H9 (cell line): ENCODE measurements at regions not wholly inside any gene's neighbourhood (a gene's known extent, or its start where the extent isn't known, plus 50 kb on each side); places are given as distances from the start of the nearest gene placed in this dataset.

Source experiments
- DNase-seq: peaks from one replicate; pipeline ENCODE4 v3.0.0-alpha.2; 2017
- H2AFZ ChIP-seq: one replicate; pipeline ENCODE4 v1.6.1; 2013; ENCODE audit warnings: mild to moderate bottlenecking, low read length, control low read depth, moderate library complexity
- H2AK5ac ChIP-seq: 2 replicates; pipeline ENCODE4 v1.6.1; 2013; ENCODE audit warnings: low read length, control low read depth, mixed read lengths; ENCODE audit not compliant: insufficient read length
- H2BK120ac ChIP-seq: one replicate; pipeline ENCODE4 v1.6.1; 2013; ENCODE audit warnings: low read depth, mild to moderate bottlenecking, low read length, control low read depth, inconsistent platforms; ENCODE audit not compliant: poor library complexity, severe bottlenecking
- H2BK12ac ChIP-seq: 2 replicates; pipeline ENCODE4 v1.6.1; 2013; ENCODE audit warnings: low read length, control low read depth, mixed read lengths, low read depth; ENCODE audit not compliant: insufficient read length
- H2BK15ac ChIP-seq: 2 replicates; pipeline ENCODE4 v1.6.1; 2013; ENCODE audit warnings: low read depth, low read length, control low read depth
- H2BK20ac ChIP-seq: one replicate; pipeline ENCODE4 v1.6.1; 2013; ENCODE audit warnings: low read depth, mild to moderate bottlenecking, low read length, control low read depth, inconsistent platforms; ENCODE audit not compliant: poor library complexity, severe bottlenecking
- H2BK5ac ChIP-seq: 2 replicates; pipeline ENCODE4 v1.6.1; 2013; ENCODE audit warnings: low read length, control low read depth, mixed read lengths; ENCODE audit not compliant: insufficient read length
- H3K14ac ChIP-seq: 2 replicates; pipeline ENCODE4 v1.6.1; 2013; ENCODE audit warnings: low read length, control low read depth; ENCODE audit not compliant: insufficient read depth
- H3K18ac ChIP-seq: 2 replicates; pipeline ENCODE4 v1.6.1; 2013; ENCODE audit warnings: low read depth, mild to moderate bottlenecking, mixed read lengths, low read length, control low read depth; ENCODE audit not compliant: insufficient read length
- H3K23ac ChIP-seq: 2 replicates; pipeline ENCODE4 v1.6.1; 2013; ENCODE audit warnings: low read length, control low read depth, mixed read lengths, low read depth; ENCODE audit not compliant: insufficient read length
- H3K23me2 ChIP-seq: 2 replicates; pipeline ENCODE4 v1.6.1; 2013; ENCODE audit warnings: low read depth, mild to moderate bottlenecking, mixed read lengths, low read length, control low read depth; ENCODE audit not compliant: insufficient read length, poor library complexity, severe bottlenecking
- H3K27ac ChIP-seq: 2 replicates; pipeline ENCODE4 v1.5.1; 2013; ENCODE audit warnings: low read length, control low read depth, mixed read lengths, low read depth; ENCODE audit not compliant: insufficient read length
- H3K27me3 ChIP-seq: 2 replicates; pipeline ENCODE4 v1.6.1; 2013; ENCODE audit warnings: low read length, control low read depth, inconsistent platforms; ENCODE audit not compliant: insufficient read depth
- H3K4ac ChIP-seq: 2 replicates; pipeline ENCODE4 v1.6.1; 2013; ENCODE audit warnings: low read depth, mild to moderate bottlenecking, control low read depth, inconsistent platforms, low read length, moderate library complexity
- H3K4me1 ChIP-seq: 2 replicates; pipeline ENCODE4 v1.6.1; 2013; ENCODE audit warnings: low read length, control low read depth, inconsistent platforms; ENCODE audit not compliant: insufficient read depth
- H3K4me2 ChIP-seq: 2 replicates; pipeline ENCODE4 v1.6.1; 2013; ENCODE audit warnings: low read length, control low read depth, mixed read lengths; ENCODE audit not compliant: insufficient read length, insufficient read depth
- H3K56ac ChIP-seq: 2 replicates; pipeline ENCODE4 v1.6.1; 2013; ENCODE audit warnings: low read depth, mild to moderate bottlenecking, mixed read lengths, low read length, control low read depth; ENCODE audit not compliant: insufficient read length
- H3K79me1 ChIP-seq: 2 replicates; pipeline ENCODE4 v1.6.1; 2013; ENCODE audit warnings: low read depth, mild to moderate bottlenecking, moderate library complexity, low read length, control low read depth, inconsistent platforms; ENCODE audit not compliant: insufficient read depth, poor library complexity, severe bottlenecking
- H3K79me2 ChIP-seq: 2 replicates; pipeline ENCODE4 v1.6.1; 2013; ENCODE audit warnings: low read length, control low read depth, inconsistent platforms; ENCODE audit not compliant: insufficient read depth
- H3K9ac ChIP-seq: 2 replicates; pipeline ENCODE4 v1.6.1; 2013; ENCODE audit warnings: low read length, control low read depth, mixed read lengths; ENCODE audit not compliant: insufficient read length; ENCODE audit errors: extremely low read depth
- H3K9me3 ChIP-seq: one replicate; pipeline ENCODE4 v1.6.1; 2013; ENCODE audit warnings: low read depth, low read length, inconsistent platforms; ENCODE audit not compliant: control insufficient read depth
- H3T11ph ChIP-seq: one replicate; pipeline ENCODE4 v1.6.1; 2013; ENCODE audit warnings: mild to moderate bottlenecking, low read length, control low read depth, inconsistent platforms
- H4K20me1 ChIP-seq: one replicate; pipeline ENCODE4 v1.6.1; 2013; ENCODE audit not compliant: control insufficient read depth, insufficient read length, insufficient read depth
- H4K5ac ChIP-seq: 2 replicates; pipeline ENCODE4 v1.6.1; 2013; ENCODE audit warnings: low read depth, mild to moderate bottlenecking, mixed read lengths, low read length, control low read depth; ENCODE audit not compliant: insufficient read length
- H4K8ac ChIP-seq: replicated peaks from 2 replicates; pipeline ENCODE4 v1.6.1; 2013; ENCODE audit warnings: low read length, control low read depth, mixed read lengths, low read depth; ENCODE audit not compliant: insufficient read length
- H4K91ac ChIP-seq: 2 replicates; pipeline ENCODE4 v1.6.1; 2013; ENCODE audit warnings: low read depth, mild to moderate bottlenecking, moderate library complexity, mixed read lengths, low read length, control low read depth; ENCODE audit not compliant: insufficient read length
- H3K27ac Mint-ChIP-seq, 3 experiments: 2 replicates in 2 of 3; 3 replicates in 1 of 3; pipeline ENCODE4 v1.8.0; 2020 to 2021; ENCODE audit warnings: mixed read lengths in 3 of 3, mild to moderate bottlenecking in 1 of 3, moderate library complexity in 1 of 3
- H3K27me3 Mint-ChIP-seq: 2 replicates; pipeline ENCODE4 v1.8.0; 2021; ENCODE audit warnings: low read depth, mild to moderate bottlenecking, moderate library complexity, mixed read lengths
- H3K36me3 Mint-ChIP-seq, 3 experiments: 2 replicates in 2 of 3; 3 replicates in 1 of 3; pipeline ENCODE4 v1.8.0; 2020 to 2021; ENCODE audit warnings: low read depth in 3 of 3, mixed read lengths in 3 of 3; ENCODE audit not compliant: insufficient read depth in 1 of 3
- H3K4me1 Mint-ChIP-seq, 2 experiments: 2 replicates each; pipeline ENCODE4 v1.8.0; 2020; ENCODE audit warnings: mixed read lengths in 2 of 2
- H3K4me3 Mint-ChIP-seq, 2 experiments: 2 replicates in 1 of 2; 3 replicates in 1 of 2; pipeline ENCODE4 v1.8.0; 2020 to 2021; ENCODE audit warnings: mild to moderate bottlenecking in 2 of 2, mixed read lengths in 2 of 2, moderate library complexity in 1 of 2
- H3K9me3 Mint-ChIP-seq, 2 experiments: 2 replicates in 1 of 2; 3 replicates in 1 of 2; pipeline ENCODE4 v1.8.0; 2020; ENCODE audit warnings: mild to moderate bottlenecking in 2 of 2, mixed read lengths in 2 of 2, moderate library complexity in 1 of 2
- WGBS: extraction: QIAGEN DNeasy Blood & Tissue Kit; methylation state at CpG from one replicate; pipeline ENCODE4 v1.1.7; 2013; ENCODE audit warnings: missing lambda C conversion rate, low lambda C conversion rate, mixed read lengths; ENCODE audit not compliant: insufficient read length; ENCODE audit errors: extremely low coverage; 5-methylcytosine and 5-hydroxymethylcytosine counted together
- TF ChIP-seq, protein P1 (sequence below): fragments of 200-600 bp; sonication (generic); conservative IDR thresholded peaks from 3 replicates; pipeline ENCODE4 v1.8.0; 2021; ENCODE audit warnings: antibody characterized with exemption, mild to moderate bottlenecking

DNA sequence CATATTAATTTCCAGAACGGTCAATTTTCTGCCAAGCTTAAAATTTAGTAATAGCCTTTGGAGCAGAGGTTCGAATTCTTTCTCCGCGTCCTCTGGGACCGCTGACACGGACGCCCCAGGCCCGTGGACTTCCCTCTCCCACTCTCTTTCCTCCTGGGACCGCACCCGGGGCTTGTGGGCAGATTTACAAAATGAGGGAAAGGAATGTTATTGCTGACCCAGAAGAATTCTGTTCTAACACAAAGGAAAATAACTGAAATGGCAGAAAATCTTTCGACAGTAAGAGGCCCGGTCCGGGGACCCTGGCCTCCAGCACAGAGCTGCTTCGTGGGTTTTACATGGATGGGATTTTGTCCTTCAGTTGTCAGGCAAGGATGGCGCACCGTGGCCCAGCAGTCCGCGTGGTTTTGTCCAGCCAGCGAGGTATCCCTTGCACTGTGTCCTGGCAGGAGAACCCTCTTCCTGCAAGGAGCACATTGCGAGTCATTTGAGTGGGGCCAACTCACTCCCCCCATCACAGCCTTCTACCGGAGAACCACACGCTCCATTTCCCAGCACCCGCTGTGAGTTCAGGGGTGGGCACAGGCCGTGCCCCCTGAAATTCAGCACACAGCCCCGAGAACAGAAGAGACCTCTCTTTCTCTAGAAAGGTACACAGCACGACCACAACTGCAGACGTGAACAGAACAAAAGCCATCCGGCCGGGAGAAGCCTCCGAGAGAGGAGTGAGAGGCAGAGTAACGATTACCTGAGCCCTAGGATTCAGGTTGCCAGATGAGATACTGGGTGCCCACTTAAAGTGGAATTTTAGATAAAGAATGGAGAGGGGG, 106.0 kb upstream of the AFDN start:
- H3K23ac ChIP-seq = no peak overlapping the region
- Mint-ChIP-seq H3K27me3 (peaks cover 2% of the 10 kb centered on the region; the same call in 1 of the 2 replicates), H3K9me3 (0 out of 5 replicates have a peak, but pooled peaks cover 0 to 8% of the 10 kb centered on the region in 2 experiments), H3K4me1 (peaks cover 3 to 10% of the 10 kb centered on the region in 2 experiments), H3K4me3 (no peak overlapping the region), H3K27ac (no peak overlapping the region), H3K36me3 (no peaks in the 10 kb centered on the region; a peak in 2 of 7 replicates)
- no peak overlapping the region for H3K56ac ChIP-seq
- no peaks in the 10 kb centered on the region for H3K79me1 ChIP-seq
- no peak overlapping the region for H2BK120ac ChIP-seq
- H3K14ac ChIP-seq = no peak overlapping the region
- H3K4me1 ChIP-seq = no peaks in the 10 kb centered on the region; the same call in 1 of the 2 replicates
- H2BK20ac ChIP-seq = no peak overlapping the region
- no peaks in the 10 kb centered on the region for H4K20me1 ChIP-seq
- H4K91ac ChIP-seq = no peak overlapping the region
- H3K79me2 ChIP-seq = no peaks in the 10 kb centered on the region
- no peaks in the 10 kb centered on the region for H3K9me3 ChIP-seq
- no peak overlapping the region for H3K4ac ChIP-seq
- H2AK5ac ChIP-seq = no peak overlapping the region
- WGBS = no CpG with 5 or more reads among the region's 31 CpGs
- no peak overlapping the region for H3K18ac ChIP-seq
- no peak overlapping the region for H4K5ac ChIP-seq
- no peak overlapping the region for H2BK5ac ChIP-seq
- H3K27me3 ChIP-seq = no peaks in the 10 kb centered on the region
- no peaks in the 10 kb centered on the region for H3K23me2 ChIP-seq
- H2BK15ac ChIP-seq = no peak overlapping the region
- no peak for DNase-seq
- H3T11ph ChIP-seq = no peak overlapping the region
- TF ChIP-seq, protein P1, sequence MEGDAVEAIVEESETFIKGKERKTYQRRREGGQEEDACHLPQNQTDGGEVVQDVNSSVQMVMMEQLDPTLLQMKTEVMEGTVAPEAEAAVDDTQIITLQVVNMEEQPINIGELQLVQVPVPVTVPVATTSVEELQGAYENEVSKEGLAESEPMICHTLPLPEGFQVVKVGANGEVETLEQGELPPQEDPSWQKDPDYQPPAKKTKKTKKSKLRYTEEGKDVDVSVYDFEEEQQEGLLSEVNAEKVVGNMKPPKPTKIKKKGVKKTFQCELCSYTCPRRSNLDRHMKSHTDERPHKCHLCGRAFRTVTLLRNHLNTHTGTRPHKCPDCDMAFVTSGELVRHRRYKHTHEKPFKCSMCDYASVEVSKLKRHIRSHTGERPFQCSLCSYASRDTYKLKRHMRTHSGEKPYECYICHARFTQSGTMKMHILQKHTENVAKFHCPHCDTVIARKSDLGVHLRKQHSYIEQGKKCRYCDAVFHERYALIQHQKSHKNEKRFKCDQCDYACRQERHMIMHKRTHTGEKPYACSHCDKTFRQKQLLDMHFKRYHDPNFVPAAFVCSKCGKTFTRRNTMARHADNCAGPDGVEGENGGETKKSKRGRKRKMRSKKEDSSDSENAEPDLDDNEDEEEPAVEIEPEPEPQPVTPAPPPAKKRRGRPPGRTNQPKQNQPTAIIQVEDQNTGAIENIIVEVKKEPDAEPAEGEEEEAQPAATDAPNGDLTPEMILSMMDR = no peak
- H3K4me2 ChIP-seq = no peak overlapping the region
- H3K27ac ChIP-seq = no peak overlapping the region
- no peak overlapping the region for H3K9ac ChIP-seq
- H2AFZ ChIP-seq = no peak overlapping the region
- no peak overlapping the region for H4K8ac ChIP-seq
- H2BK12ac ChIP-seq = no peak overlapping the region
